Naive thymus-derived CD8-positive, alpha-beta T cell (primary cell): ENCODE measurements at regions not wholly inside any gene's neighbourhood (a gene's known extent, or its start where the extent isn't known, plus 50 kb on each side); places are given as distances from the start of the nearest gene placed in this dataset.

Experiments
- ATAC-seq, 2 donors: fragments of 150-1000 bp; cut with Tn5 transposase in 1 of 2; sonication (Bioruptor Pico), chemical (Tn5 transposase) in 1 of 2; 1 replicate in 1 of 2; 2 replicates in 1 of 2; pipeline ENCODE4 v1.10.0; 2021; ENCODE audit warnings: mild to moderate bottlenecking in 2 of 2, moderate library complexity in 2 of 2
- POLR2A ChIA-PET: fragments of 350-600 bp; sonication (Branson Sonifier 250); formaldehyde crosslinking; loops from one replicate; lab custom pipeline; 2021; ENCODE audit warnings: antibody characterized with exemption; lab: Charles Lee
- DNase-seq, 10 donors: peaks; one replicate each; pipeline versions ENCODE4 v3.0.0 to v3.0.0-alpha.2; 2020 to 2022
- H3K27ac Mint-ChIP-seq, 10 donors: one replicate each; pipeline ENCODE4 v1.8.0; 2020 to 2022; ENCODE audit warnings: mild to moderate bottlenecking in 10 of 10, mixed read lengths in 10 of 10, moderate library complexity in 4 of 10, inconsistent platforms in 1 of 10
- H3K27me3 Mint-ChIP-seq, 5 donors: one replicate each; pipeline ENCODE4 v1.8.0; 2021 to 2022; ENCODE audit warnings: mixed read lengths in 5 of 5
- H3K36me3 Mint-ChIP-seq, 3 donors: one replicate each; pipeline ENCODE4 v1.8.0; 2020 to 2022; ENCODE audit warnings: mixed read lengths in 3 of 3, mild to moderate bottlenecking in 2 of 3, inconsistent platforms in 1 of 3
- H3K4me1 Mint-ChIP-seq, 4 donors: one replicate each; pipeline ENCODE4 v1.8.0; 2021 to 2022; ENCODE audit warnings: mixed read lengths in 4 of 4
- H3K4me3 Mint-ChIP-seq, 10 donors: one replicate each; pipeline ENCODE4 v1.8.0; 2020 to 2022; ENCODE audit warnings: mild to moderate bottlenecking in 10 of 10, mixed read lengths in 10 of 10, moderate library complexity in 6 of 10, inconsistent platforms in 1 of 10
- H3K9me3 Mint-ChIP-seq, 9 donors: one replicate each; pipeline ENCODE4 v1.8.0; 2020 to 2022; ENCODE audit warnings: mixed read lengths in 9 of 9, mild to moderate bottlenecking in 3 of 9, inconsistent platforms in 1 of 9, moderate library complexity in 1 of 9

GRCh38 chr10:20993389-20993788, 96.3 kb upstream of the NEBL start:
- Mint-ChIP-seq H3K36me3 (no peaks in the 10 kb centered on the region), H3K4me1 (no peaks in the 10 kb centered on the region), H3K9me3 (peaks cover 0 to 11% (median 0%) of the 10 kb centered on the region in 9 donors), H3K27me3 (peaks cover 2 to 16% (median 3%) of the 10 kb centered on the region in 5 donors), H3K27ac (no peak overlapping the region), H3K4me3 (no peak overlapping the region)
- ATAC-seq (no peak), DNase-seq (no peak)
- POLR2A ChIA-PET, result no interaction called here

GRCh38 chr10:20991526-20991925, 94.4 kb upstream of the NEBL start:
- POLR2A ChIA-PET, result no interaction called here

DNA sequence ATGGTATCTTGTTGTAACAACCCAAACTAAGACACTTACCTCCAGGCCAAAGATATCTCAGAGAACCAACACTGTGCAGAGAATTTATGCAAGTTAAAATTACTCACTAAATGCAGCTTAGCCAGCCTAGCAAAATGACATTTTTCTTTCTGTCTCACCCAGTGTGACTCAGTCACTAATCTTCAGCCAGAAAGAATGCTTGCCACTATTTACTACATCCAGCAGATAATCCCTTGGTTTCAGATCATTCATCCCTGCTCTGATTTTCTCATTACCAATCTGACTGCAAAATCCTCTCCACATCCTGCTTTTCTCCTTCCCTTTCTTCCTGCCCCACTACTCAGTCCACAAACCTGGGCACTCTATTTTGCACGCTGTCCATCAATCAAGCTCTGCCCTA, 93.5 kb upstream of the NEBL start:
- ATAC-seq, result no peak
- H3K36me3 Mint-ChIP-seq, result no peaks in the 10 kb centered on the region
- no peak for DNase-seq
- H3K9me3 Mint-ChIP-seq, result peaks cover 0 to 12% (median 0%) of the 10 kb centered on the region in 9 donors
- peaks cover 0 to 1% (median 0%) of the 10 kb centered on the region in 4 donors for H3K4me1 Mint-ChIP-seq
- POLR2A ChIA-PET, result no interaction called here
- H3K4me3 Mint-ChIP-seq, result no peak overlapping the region
- H3K27me3 Mint-ChIP-seq, result peaks cover 3 to 21% (median 9%) of the 10 kb centered on the region in 5 donors
- no peak overlapping the region for H3K27ac Mint-ChIP-seq

More at GRCh38 chr10:20991526-20991925, 94.4 kb upstream of the NEBL start:
- Mint-ChIP-seq H3K4me3 (no peak overlapping the region), H3K27ac (no peak overlapping the region), H3K9me3 (peaks cover 0 to 12% (median 0%) of the 10 kb centered on the region in 9 donors), H3K27me3 (peaks cover 3 to 21% (median 9%) of the 10 kb centered on the region in 5 donors), H3K36me3 (no peaks in the 10 kb centered on the region), H3K4me1 (peaks cover 0 to 1% (median 0%) of the 10 kb centered on the region in 4 donors)
- ATAC-seq (no peak), DNase-seq (no peak)

DNA sequence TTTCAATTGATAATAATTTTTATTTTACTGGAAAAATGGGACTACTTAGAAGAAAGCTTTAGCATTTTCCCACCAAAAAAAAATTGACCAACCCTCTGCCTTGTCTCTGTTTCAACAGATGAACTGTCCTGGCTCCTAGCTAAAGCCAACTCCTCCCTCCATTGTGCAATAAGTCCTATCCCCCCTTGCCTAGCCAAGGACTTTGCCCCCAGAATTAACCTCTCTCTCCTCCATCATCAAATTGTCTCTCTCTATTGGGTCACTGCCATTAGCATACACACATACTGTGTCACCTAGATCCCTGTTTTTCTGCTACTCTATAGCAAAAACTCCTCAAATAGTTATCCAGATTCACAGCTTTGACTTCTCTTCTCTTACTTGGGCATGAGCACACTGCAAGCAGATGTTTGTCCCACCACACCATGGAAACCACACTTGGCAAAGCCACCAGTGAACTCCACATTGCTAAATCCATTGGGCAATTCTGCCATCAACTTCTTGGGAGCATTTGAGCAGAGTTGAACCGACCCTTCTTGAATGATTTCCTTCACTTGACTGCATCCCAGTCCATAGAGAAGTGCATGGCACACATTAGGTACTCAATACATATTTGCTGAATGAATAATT, 91.4 kb upstream of the NEBL start:
- POLR2A ChIA-PET, result no interaction called here
- peaks cover 0 to 10% (median 9%) of the 10 kb centered on the region in 5 donors for H3K27me3 Mint-ChIP-seq

DNA sequence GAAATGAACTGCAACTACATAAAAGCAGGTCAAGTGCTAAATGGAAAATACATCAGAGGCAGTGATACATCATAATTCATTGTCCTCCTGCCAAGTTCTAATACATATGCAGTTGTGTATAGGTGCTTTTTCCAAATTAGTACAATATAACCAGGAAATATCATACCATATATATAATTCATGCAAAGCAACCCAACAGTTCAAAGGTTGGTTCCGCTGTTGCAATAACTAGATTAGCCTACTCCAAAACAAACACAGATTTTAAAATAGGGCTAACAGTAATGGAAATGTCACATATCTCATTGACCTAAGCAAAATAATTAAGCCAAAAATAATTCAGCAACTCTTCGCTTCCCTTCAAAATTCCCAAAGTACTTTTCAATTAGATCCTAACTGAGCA, 88.9 kb upstream of the NEBL start:
- no peaks in the 10 kb centered on the region for H3K36me3 Mint-ChIP-seq
- H3K27ac Mint-ChIP-seq, result no peak overlapping the region
- peaks cover 0 to 5% (median 0%) of the 10 kb centered on the region in 9 donors for H3K9me3 Mint-ChIP-seq
- DNase-seq (no peak), ATAC-seq (no peak)
- peaks cover 0 to 1% (median 0%) of the 10 kb centered on the region in 4 donors for H3K4me1 Mint-ChIP-seq
- peaks cover 0 to 10% (median 4%) of the 10 kb centered on the region in 5 donors for H3K27me3 Mint-ChIP-seq
- POLR2A ChIA-PET, result no interaction called here
- no peak overlapping the region for H3K4me3 Mint-ChIP-seq

More for the DNA sequence above, 91.4 kb upstream of the NEBL start:
- Mint-ChIP-seq H3K4me3 (no peak overlapping the region), H3K36me3 (no peaks in the 10 kb centered on the region), H3K27ac (no peak overlapping the region), H3K9me3 (peaks cover 0 to 9% (median 0%) of the 10 kb centered on the region in 9 donors), H3K4me1 (peaks cover 0 to 1% (median 0%) of the 10 kb centered on the region in 4 donors)
- ATAC-seq, result no peak
- DNase-seq, result no peak

GRCh38 chr10:20984662-20985061, 87.6 kb upstream of the NEBL start:
- POLR2A ChIA-PET, result no interaction called here
- Mint-ChIP-seq H3K9me3 (peaks cover 0 to 5% (median 0%) of the 10 kb centered on the region in 9 donors), H3K4me3 (no peak overlapping the region), H3K27ac (no peak overlapping the region), H3K36me3 (no peaks in the 10 kb centered on the region), H3K27me3 (peaks cover 0 to 10% (median 4%) of the 10 kb centered on the region in 5 donors), H3K4me1 (peaks cover 0 to 1% (median 0%) of the 10 kb centered on the region in 4 donors)
- no peak for ATAC-seq
- no peak for DNase-seq

GRCh38 chr10:20981419-20981953, 84.4 kb upstream of the NEBL start:
- Mint-ChIP-seq H3K27ac (no peak overlapping the region), H3K9me3 (peaks cover 0 to 3% (median 0%) of the 10 kb centered on the region in 9 donors), H3K4me3 (no peak overlapping the region), H3K27me3 (peaks cover 0 to 3% (median 0%) of the 10 kb centered on the region in 5 donors), H3K4me1 (no peaks in the 10 kb centered on the region), H3K36me3 (no peaks in the 10 kb centered on the region)
- ATAC-seq (no peak), DNase-seq (no peak)
- POLR2A ChIA-PET, result no interaction called here

- DNase-seq (no peak), ATAC-seq (no peak)
- POLR2A ChIA-PET, result no interaction called here
- peaks cover 0 to 3% (median 0%) of the 10 kb centered on the region in 5 donors for H3K27me3 Mint-ChIP-seq
- H3K4me3 Mint-ChIP-seq, result no peak overlapping the region
- no peak overlapping the region for H3K27ac Mint-ChIP-seq
- no peaks in the 10 kb centered on the region for H3K4me1 Mint-ChIP-seq
- H3K9me3 Mint-ChIP-seq, result peaks cover 0 to 3% (median 0%) of the 10 kb centered on the region in 9 donors
- no peaks in the 10 kb centered on the region for H3K36me3 Mint-ChIP-seq
Observed at GRCh38 chr10:20978617-20979016, 81.5 kb upstream of the NEBL start.

- no peak overlapping the region for H3K4me3 Mint-ChIP-seq
- POLR2A ChIA-PET, result no interaction called here
- H3K36me3 Mint-ChIP-seq, result no peaks in the 10 kb centered on the region
- H3K4me1 Mint-ChIP-seq, result no peaks in the 10 kb centered on the region
- H3K9me3 Mint-ChIP-seq, result peaks cover 0 to 3% (median 0%) of the 10 kb centered on the region in 9 donors
- peaks cover 0 to 6% (median 0%) of the 10 kb centered on the region in 5 donors for H3K27me3 Mint-ChIP-seq
- H3K27ac Mint-ChIP-seq, result no peak overlapping the region
- no peak for ATAC-seq
- DNase-seq, result no peak
Observed at GRCh38 chr10:20977300-20977699, 80.2 kb upstream of the NEBL start.

GRCh38 chr10:20976891-20977290, 79.8 kb upstream of the NEBL start:
- Mint-ChIP-seq H3K9me3 (peaks cover 0 to 2% (median 0%) of the 10 kb centered on the region in 9 donors), H3K4me1 (no peaks in the 10 kb centered on the region), H3K36me3 (no peaks in the 10 kb centered on the region), H3K27ac (no peak overlapping the region), H3K27me3 (peaks cover 0 to 6% (median 0%) of the 10 kb centered on the region in 5 donors), H3K4me3 (no peak overlapping the region)
- POLR2A ChIA-PET, result no interaction called here
- ATAC-seq, result no peak
- DNase-seq, result no peak

DNA sequence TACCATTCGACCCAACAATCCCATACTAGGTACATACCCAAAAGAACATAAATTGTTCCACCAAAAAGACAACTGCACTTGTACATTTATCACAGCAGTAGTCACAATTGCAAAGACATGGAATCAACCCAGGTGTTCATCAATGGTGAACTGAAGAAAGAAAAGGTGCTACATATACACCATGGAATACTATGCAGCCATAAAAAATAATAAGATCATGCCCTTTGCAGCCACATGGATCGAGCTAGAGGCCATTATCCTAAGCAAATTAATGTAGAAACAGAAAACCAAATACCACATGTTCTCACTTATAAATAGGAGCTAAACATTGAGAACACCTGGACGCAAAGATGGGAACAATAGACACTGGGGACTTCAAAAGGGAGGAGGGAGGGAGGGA, 79.3 kb upstream of the NEBL start:
- Mint-ChIP-seq H3K27ac (no peak overlapping the region), H3K36me3 (no peaks in the 10 kb centered on the region), H3K4me1 (no peaks in the 10 kb centered on the region), H3K27me3 (peaks cover 0 to 6% (median 0%) of the 10 kb centered on the region in 5 donors), H3K4me3 (no peak overlapping the region), H3K9me3 (no peaks in the 10 kb centered on the region)
- no peak for ATAC-seq
- DNase-seq, result no peak
- POLR2A ChIA-PET, result no interaction called here

DNA sequence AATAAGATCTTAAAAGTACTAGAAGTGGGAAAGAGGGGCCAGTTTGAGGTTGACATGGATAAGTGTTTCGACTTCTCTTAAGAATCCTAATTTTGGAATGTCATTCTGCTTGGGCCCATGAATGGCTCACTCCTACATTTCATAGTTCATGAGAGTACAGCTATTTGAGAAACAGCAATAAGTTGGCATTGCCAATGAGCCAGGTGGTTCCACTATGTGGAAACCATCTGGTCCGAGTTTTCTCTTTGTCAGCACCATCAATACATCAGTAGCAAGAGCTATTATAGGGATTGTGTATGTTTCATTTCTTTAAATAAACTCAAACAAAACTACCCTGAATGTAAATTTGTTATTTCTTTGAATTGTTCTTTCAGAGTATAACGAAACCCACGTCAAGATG, 78.1 kb upstream of the NEBL start:
- DNase-seq (no peak), ATAC-seq (no peak)
- Mint-ChIP-seq H3K4me1 (peaks cover 0 to 2% (median 0%) of the 10 kb centered on the region in 4 donors), H3K27me3 (peaks cover 0 to 6% (median 0%) of the 10 kb centered on the region in 5 donors), H3K36me3 (no peaks in the 10 kb centered on the region), H3K9me3 (no peaks in the 10 kb centered on the region), H3K27ac (no peak overlapping the region), H3K4me3 (no peak overlapping the region)
- POLR2A ChIA-PET, result no interaction called here

DNA sequence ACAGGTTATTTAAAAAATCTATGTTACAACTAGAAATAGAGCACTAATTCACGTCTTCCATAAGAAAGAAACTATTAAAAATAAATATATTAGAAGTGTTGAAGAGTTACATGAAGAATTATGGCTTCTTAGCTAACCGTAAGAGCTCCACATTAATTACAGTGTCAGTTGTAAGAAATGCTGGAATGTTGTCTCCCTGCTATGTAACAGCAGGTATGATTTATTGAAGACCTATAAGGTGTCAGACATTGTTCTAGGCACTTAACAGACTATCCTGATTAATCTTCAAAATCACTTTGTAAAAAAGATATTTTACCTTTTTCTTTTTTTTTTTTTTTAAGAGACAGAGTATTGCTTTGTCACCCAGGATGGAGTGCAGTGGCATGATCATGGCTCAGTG, 75.8 kb upstream of the NEBL start:
- no peak for ATAC-seq
- DNase-seq, result no peak
- H3K4me1 Mint-ChIP-seq, result peaks cover 0 to 2% (median 0%) of the 10 kb centered on the region in 4 donors
- H3K4me3 Mint-ChIP-seq, result no peak overlapping the region
- H3K36me3 Mint-ChIP-seq, result no peaks in the 10 kb centered on the region
- peaks cover 0 to 3% (median 0%) of the 10 kb centered on the region in 5 donors for H3K27me3 Mint-ChIP-seq
- no peak overlapping the region for H3K27ac Mint-ChIP-seq
- H3K9me3 Mint-ChIP-seq, result no peaks in the 10 kb centered on the region
- POLR2A ChIA-PET, result no interaction called here
